ACC112 (cell line): ENCODE measurements at regions not wholly inside any gene's neighbourhood (a gene's known extent, or its start where the extent isn't known, plus 50 kb on each side); places are given as distances from the start of the nearest gene placed in this dataset.

Experiments
- H2AFZ ChIP-seq: fragments of 200-600 bp; sonication (generic); one replicate; pipeline ENCODE4 v1.6.0; 2017; ENCODE audit warnings: antibody characterized with exemption, low read length; ENCODE audit not compliant: unreplicated experiment
- H3K27ac ChIP-seq: fragments of 200-600 bp; sonication (generic); 2 replicates; pipeline ENCODE4 v1.5.1; 2014; ENCODE audit warnings: low read depth, mild to moderate bottlenecking, antibody characterized with exemption, low read length, moderate library complexity
- H3K27me3 ChIP-seq: fragments of 200-600 bp; sonication (generic); 2 replicates; pipeline ENCODE4 v1.6.1; 2014; ENCODE audit warnings: mild to moderate bottlenecking, antibody characterized with exemption, low read length, moderate library complexity, mixed read lengths; ENCODE audit not compliant: insufficient read depth
- H3K36me3 ChIP-seq: fragments of 200-600 bp; sonication (generic); 2 replicates; pipeline ENCODE4 v1.6.1; 2016; ENCODE audit warnings: mild to moderate bottlenecking, antibody characterized with exemption, low read length, moderate library complexity, mixed read lengths; ENCODE audit not compliant: insufficient read depth
- H3K4me1 ChIP-seq: fragments of 200-600 bp; sonication (generic); one replicate; pipeline ENCODE4 v1.6.1; 2016; ENCODE audit warnings: low read length, mixed read lengths; ENCODE audit not compliant: insufficient read depth, unreplicated experiment, control insufficient read depth
- H3K4me3 ChIP-seq: fragments of 200-600 bp; sonication (generic); 2 replicates; pipeline ENCODE4 v1.5.1; 2014; ENCODE audit warnings: mild to moderate bottlenecking, low read depth, low read length
- H3K79me2 ChIP-seq: fragments of 200-600 bp; sonication (generic); one replicate; pipeline ENCODE4 v1.6.0; 2016; ENCODE audit warnings: low read length; ENCODE audit not compliant: control insufficient read depth, unreplicated experiment, insufficient read depth

DNA sequence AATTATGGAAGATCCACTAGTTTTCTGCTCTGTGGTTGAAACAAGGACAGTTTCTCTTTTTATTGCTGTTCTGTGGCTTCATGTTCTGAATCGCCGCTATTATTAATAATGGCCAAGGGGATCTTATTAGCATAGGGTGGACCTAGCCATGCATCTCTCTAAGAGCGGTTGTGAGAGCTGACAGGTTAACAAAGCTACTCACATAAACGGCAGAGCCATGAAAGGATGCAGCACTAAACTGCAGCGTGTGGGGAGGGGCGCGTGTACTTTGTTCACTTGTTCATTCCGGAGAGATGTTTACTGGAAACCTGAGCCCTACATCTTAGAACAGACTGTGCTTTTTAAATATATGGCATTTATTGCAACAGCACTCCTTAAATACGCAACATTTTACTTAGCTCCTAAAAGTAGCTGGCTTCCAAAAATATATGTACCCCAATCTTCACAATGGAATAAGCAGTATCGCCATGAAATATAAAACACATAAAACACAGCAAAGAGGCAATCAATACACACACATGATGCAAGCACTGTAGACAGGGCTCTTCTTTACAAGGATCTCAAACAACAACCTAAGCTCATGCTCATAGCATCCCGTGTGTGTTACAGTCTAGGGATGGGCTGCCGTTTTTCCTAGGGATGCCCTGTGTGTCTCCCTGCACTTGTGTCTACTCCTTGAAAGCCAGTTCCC, 424.6 kb downstream of the MED10 start:
- no peak overlapping the region for H2AFZ ChIP-seq
- H3K79me2 ChIP-seq = no peaks in the 10 kb centered on the region
- no peak overlapping the region for H3K27ac ChIP-seq
- H3K27me3 ChIP-seq = no peaks in the 10 kb centered on the region
- no peaks in the 10 kb centered on the region for H3K36me3 ChIP-seq
- no peaks in the 10 kb centered on the region for H3K4me1 ChIP-seq
- H3K4me3 ChIP-seq = no peak overlapping the region

DNA sequence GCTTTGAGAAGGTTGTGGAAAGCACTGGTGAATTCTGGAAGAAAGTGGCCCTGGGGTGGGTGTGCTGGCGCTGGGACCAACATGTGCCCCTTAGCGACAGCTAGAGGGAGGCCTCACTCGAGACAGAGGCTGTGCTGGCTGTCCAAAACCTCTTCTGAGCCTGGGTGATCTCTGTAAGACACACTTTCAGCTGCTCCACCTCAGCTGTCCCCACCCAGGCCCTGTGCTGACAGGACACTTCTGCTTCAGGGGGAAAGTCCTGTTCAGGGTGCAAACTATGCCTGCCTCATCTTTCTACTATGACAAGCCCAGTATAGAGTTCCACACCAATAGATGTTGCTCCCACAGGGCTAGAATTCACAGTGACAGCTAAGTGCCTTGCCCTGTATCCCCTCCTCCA, 426.4 kb downstream of the MED10 start:
- H2AFZ ChIP-seq = no peak overlapping the region
- no peaks in the 10 kb centered on the region for H3K27me3 ChIP-seq
- no peak overlapping the region for H3K4me3 ChIP-seq
- H3K79me2 ChIP-seq = no peaks in the 10 kb centered on the region
- no peaks in the 10 kb centered on the region for H3K36me3 ChIP-seq
- H3K27ac ChIP-seq = no peak overlapping the region
- no peaks in the 10 kb centered on the region for H3K4me1 ChIP-seq

DNA sequence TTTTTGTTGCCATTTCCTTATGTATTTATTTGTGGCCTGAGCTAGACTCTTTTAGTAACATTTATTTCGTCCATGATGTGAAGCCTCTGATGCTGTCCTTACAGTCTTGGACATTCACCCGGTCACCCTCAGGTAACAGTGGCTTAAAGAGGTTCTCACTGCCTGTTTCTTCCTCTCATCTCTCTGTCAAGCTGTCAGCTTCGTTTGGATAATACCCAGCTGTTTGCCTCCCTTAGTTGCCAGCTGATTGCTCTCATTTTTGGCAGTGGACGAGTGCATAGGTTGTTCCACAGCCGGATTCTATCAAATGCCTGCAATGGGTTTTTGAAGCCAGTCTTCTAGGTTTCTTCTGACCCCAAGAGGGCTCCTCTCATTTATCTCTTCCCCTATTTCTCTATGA, 427.7 kb downstream of the MED10 start:
- H3K27ac ChIP-seq = no peak overlapping the region
- no peaks in the 10 kb centered on the region for H3K4me1 ChIP-seq
- H3K4me3 ChIP-seq = no peak overlapping the region
- H3K79me2 ChIP-seq = no peaks in the 10 kb centered on the region
- H3K27me3 ChIP-seq = no peaks in the 10 kb centered on the region
- no peak overlapping the region for H2AFZ ChIP-seq
- H3K36me3 ChIP-seq = no peaks in the 10 kb centered on the region

DNA sequence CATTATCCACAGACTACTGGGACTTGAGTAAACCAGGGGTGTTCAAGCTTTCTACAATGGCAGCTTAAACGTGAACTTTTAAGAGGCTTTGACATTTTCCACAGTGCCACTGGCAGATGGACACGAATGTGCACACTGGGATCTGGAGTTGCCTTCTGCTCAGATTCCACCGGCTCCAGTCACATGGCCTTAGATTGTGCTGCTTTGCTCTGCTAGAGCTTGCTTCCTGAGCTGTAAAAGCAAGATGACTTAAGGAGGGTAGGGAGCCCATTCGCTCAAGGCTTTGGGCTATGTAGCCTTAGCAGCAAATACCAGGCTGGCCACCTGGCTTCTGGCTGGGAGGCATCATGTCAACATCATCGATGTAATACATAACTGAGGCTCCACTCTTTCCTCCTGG, 436.9 kb downstream of the MED10 start:
- Histone ChIP-seq H3K36me3 (no peaks in the 10 kb centered on the region), H2AFZ (no peak overlapping the region), H3K4me1 (no peaks in the 10 kb centered on the region), H3K79me2 (no peaks in the 10 kb centered on the region), H3K4me3 (no peak overlapping the region), H3K27ac (no peak overlapping the region), H3K27me3 (no peaks in the 10 kb centered on the region)

DNA sequence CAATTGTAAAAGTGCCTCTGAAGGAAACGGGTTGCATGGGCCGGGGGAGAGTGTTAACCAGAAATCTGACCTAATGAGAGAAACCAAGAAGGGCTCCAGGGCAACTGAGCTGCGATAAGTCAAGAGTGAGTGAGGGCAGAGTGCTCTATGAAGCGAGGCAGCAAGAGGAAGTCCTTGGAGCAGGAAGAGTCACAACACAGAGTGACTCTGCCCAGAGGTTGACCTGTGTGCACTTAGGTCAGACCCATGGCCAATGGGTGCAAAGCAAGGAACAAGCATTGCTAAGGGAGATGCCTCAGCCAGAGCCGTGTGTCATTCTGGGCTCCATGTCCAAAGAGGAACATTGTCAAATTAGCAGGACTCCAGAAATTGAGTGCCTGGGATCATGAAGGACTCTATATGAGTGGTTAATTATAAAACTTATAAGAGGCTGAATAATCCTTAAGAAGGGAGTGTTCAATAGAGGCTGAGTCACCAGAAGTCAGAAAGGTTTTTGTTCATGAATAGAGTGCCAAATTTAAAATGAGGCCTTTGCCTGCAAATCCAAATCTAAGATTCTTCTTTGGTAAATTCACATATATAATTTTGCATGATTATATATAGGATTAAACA, 438.5 kb downstream of the MED10 start:
- H3K4me1 ChIP-seq = no peaks in the 10 kb centered on the region
- no peak overlapping the region for H3K4me3 ChIP-seq
- no peaks in the 10 kb centered on the region for H3K36me3 ChIP-seq
- H3K79me2 ChIP-seq = no peaks in the 10 kb centered on the region
- no peak overlapping the region for H3K27ac ChIP-seq
- H2AFZ ChIP-seq = no peak overlapping the region
- H3K27me3 ChIP-seq = no peaks in the 10 kb centered on the region

DNA sequence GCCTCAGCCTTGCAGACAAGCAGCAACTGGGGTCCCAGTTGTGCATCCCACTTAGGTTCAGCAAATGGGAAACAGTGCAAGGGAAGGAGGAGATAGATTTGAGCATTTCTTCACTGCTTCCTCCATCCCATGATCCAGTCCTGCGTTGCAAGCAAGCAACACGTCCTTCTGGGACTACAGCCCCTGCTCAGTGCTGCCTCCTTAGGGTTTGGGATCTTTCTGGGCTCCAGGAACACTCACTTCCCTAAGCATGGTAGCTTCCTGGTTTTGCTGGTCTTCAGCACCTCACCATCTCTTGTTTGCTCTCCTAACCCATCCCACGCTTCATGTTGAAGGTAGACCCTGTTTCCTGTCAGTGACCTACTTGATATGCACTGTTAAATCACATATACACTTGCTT, 444.7 kb downstream of the MED10 start:
- Histone ChIP-seq H3K79me2 (no peaks in the 10 kb centered on the region), H3K4me1 (no peaks in the 10 kb centered on the region), H2AFZ (no peak overlapping the region), H3K4me3 (no peak overlapping the region), H3K36me3 (no peaks in the 10 kb centered on the region), H3K27ac (no peak overlapping the region), H3K27me3 (no peaks in the 10 kb centered on the region)

DNA sequence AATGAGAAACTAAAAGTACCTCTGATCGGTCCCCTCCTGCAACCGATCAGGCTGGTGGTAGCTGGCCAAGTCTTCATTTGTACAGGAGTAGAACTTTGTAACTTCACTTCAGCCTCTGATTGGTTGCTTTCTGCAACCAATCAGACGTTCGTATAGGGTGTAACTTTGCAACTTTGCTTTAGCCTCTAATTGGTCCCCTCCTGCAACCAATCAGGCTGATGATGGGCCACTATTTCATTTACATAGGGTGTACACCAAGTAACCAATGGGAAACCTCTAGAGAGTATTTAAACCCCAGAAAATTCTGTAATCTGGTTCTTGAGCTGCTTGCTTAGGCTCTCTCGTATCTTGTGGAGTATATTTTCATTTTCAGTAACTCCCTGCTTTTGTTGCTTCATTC, 445.5 kb downstream of the MED10 start:
- H3K79me2 ChIP-seq = no peaks in the 10 kb centered on the region
- no peak overlapping the region for H3K4me3 ChIP-seq
- H2AFZ ChIP-seq = no peak overlapping the region
- H3K27ac ChIP-seq = no peak overlapping the region
- H3K36me3 ChIP-seq = no peaks in the 10 kb centered on the region
- H3K4me1 ChIP-seq = no peaks in the 10 kb centered on the region
- H3K27me3 ChIP-seq = no peaks in the 10 kb centered on the region

DNA sequence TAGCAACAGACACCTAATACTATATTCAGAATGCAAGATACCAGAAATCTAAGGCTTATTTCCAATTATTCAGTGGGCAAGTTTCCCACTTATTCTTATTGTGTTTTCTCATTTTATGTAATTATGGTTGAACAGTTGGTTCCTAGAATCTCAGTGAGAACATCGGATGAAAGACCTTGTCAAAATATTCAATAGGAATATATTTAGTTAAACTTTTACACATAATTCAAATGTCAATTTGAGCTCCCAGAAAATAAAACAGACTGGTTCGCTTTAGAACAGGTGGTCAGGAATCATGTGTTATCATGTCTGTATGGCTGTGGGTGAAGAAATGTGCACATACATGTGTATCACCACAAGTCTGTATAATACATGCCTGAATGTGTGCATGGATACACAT, 447.8 kb downstream of the MED10 start:
- H3K27me3 ChIP-seq = no peaks in the 10 kb centered on the region

DNA sequence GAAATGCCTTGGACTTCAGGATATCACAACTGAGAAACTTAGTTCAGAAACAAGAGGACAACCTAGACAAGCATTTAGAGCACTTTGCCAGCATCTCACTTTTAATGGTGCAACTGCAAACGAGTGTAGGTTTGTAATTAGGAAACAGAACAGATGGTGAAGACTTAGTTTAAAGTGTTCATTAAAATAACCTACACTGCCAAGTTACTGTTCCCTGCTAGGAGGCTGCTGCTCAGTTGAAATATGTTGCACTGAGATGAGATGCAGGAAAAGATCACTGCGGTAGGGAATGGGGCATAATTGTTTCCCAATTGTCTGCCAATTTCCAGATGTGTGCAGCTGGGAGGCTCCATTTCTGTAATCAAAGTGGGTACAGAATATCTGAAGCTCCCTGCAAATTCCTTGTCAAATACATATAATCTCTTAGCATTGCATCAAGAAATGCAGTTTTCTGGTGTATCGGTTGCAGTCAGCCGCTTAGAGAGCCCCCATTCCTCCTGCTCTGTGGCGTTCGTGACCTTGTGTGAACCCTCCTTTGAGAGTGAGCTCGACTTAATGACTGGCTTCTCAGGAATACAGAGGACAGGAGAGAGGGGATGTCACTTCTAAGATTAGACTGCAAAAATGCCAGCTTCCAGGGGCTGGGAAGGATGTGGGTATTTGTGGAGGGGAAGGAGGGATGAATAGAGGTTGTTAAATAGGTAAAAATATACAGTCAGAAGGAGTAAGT, 448.9 kb downstream of the MED10 start:
- Histone ChIP-seq H3K27me3 (no peaks in the 10 kb centered on the region), H2AFZ (no peak overlapping the region), H3K4me3 (no peak overlapping the region), H3K4me1 (no peaks in the 10 kb centered on the region), H3K36me3 (no peaks in the 10 kb centered on the region), H3K79me2 (no peaks in the 10 kb centered on the region), H3K27ac (no peak overlapping the region)

More for the DNA sequence above, 447.8 kb downstream of the MED10 start:
- Histone ChIP-seq H3K36me3 (no peaks in the 10 kb centered on the region), H2AFZ (no peak overlapping the region), H3K27ac (no peak overlapping the region), H3K79me2 (no peaks in the 10 kb centered on the region), H3K4me1 (no peaks in the 10 kb centered on the region), H3K4me3 (no peak overlapping the region)

DNA sequence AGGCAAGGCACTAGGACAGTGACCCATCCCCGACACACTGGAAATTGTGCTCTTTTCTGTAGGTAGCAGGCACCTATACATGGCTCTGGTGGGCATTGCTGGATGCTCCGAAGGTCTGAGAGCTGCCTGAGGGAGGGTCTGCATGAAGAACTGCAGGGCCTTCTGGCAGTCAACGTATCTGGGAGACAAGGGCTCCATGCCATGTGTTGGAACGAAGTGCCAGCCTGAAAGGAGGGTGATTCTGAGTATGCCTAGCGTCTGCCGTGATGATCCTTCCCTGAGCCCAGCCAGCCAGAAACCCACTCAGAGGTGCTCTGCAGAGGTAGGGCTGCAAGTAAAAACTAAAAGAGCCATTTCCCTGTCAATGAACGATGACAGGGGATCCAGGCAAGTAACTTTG, 453.2 kb downstream of the MED10 start:
- Histone ChIP-seq H2AFZ (no peak overlapping the region), H3K79me2 (no peaks in the 10 kb centered on the region), H3K27me3 (no peaks in the 10 kb centered on the region), H3K4me1 (no peaks in the 10 kb centered on the region), H3K4me3 (no peak overlapping the region), H3K27ac (no peak overlapping the region), H3K36me3 (no peaks in the 10 kb centered on the region)

DNA sequence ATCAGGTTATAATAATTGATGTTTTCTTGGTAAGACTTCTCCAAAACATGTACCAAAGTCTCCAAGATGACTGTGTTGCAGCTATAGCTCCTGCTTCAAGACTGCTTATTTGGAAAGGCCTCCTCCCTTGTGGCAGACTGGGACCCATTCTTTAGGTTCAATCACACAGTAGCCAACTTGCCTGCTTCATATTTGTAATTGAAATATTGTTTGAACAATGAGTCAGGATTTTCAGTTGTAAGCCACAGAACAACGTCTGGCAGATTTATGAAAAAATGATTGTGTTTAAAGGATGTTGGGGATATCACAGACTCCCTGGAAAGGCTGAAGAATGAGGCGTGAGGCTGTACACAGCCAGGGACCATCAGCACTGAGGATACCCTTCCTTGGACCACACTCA, 458.9 kb downstream of the MED10 start:
- H3K4me3 ChIP-seq = no peak overlapping the region
- no peaks in the 10 kb centered on the region for H3K4me1 ChIP-seq
- no peaks in the 10 kb centered on the region for H3K36me3 ChIP-seq
- no peak overlapping the region for H3K27ac ChIP-seq
- H3K27me3 ChIP-seq = no peaks in the 10 kb centered on the region
- H3K79me2 ChIP-seq = no peaks in the 10 kb centered on the region
- H2AFZ ChIP-seq = no peak overlapping the region
